Daoy (cell line): ENCODE measurements at regions not wholly inside any gene's neighbourhood (a gene's known extent, or its start where the extent isn't known, plus 50 kb on each side); places are given as distances from the start of the nearest gene placed in this dataset.
"Not testable (repeated sequence)": the region's sequence is repeated elsewhere in the genome, so short reads cannot be mapped to it uniquely, and the experiment has no call there.

Experiments used
- DNase-seq: peaks from one replicate; pipeline ENCODE4 v3.0.0-alpha.2; 2015; ENCODE audit warnings: low read depth

DNA sequence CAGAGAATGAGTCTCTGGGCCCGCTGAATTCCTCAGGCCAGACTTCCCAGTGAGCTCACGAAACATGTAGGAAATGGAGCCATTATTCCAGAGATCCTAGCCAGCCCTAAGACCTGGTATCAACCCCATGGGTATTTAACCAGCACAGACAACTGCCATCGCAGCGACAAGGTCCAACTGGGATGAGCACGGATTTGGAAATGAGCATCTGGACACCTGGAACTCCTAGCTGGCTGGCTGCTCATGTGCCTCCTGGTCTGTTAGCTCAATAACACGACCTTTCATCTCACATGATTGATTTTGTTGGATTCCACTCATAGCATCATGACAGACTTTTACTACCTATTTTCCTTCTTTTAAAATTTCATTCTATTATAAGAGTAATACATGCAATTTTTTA lies 51.0 kb downstream of the POU3F3 start:
- DNase-seq: no peak

DNA sequence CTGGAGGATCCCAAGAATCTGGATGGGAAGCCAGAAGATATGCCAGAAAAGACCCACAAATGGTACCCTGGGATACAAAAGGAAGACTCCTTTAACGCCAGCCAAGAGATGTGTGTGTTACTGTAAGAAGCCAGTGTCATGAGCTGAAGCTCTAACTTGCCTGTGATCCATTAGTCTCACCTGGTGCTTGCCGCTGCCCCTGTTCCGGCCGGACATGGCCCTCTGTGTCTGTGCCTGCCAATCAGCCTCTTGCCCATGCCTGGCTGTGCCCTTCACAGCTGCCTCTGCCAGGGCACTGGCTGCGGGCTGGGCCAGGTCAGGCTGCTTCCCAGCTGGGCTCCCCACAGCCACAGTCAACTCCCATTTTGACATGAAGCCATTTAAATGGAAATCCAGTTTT lies 55.4 kb downstream of the POU3F3 start:
- no peak for DNase-seq

DNA sequence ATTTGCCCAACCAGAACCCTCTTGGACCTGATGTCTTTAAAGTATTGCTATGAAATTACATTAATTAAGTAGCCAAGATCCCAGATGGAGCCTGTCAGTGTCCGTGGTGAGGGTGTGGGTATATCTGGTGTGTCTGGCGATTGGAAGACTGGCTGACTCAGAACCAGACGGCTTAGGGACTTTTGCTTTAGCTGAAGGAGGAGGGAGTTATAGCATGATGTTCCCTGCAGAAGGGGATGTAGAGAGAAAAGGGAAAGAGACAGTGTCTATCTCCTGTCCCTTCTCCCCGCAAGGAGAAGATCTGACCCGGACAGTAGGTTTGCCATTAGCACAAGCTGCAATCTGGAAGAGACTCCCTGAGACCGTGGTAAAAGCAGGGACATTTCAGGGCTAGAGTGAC lies 60.6 kb downstream of the POU3F3 start:
- DNase-seq: no peak

DNA sequence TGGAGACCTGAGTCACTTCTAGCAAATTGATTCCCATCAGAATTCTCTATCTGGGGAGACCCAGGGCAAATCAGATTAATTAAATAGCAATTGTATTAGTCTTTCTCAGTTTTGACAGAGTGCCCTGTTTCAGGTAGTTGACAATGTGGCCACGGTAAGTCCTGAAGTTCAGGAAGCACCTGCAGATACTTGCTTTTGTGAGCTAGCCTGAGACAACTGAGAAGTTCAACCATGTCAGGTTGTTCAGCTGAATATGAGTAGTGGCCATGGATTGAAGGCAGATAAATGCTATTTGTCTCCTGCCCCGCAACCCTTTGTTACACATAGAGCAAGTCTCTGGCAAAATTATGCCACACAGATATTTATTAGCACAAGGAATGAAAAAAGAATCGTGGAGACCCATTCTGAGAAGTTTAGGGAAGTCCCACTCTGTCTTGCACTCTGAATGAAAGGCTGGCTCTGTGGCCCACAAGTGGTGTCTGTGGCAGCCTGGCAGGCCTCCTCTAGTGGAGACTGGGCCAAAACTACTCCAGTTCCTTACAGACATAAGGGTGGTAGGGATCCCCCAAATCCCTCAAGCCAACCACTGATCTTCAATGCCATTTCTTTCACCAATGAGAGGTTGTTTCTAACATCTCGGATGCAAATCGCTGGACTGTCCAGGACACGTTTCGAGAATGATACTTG lies 61.3 kb downstream of the POU3F3 start:
- DNase-seq: no peak

DNA sequence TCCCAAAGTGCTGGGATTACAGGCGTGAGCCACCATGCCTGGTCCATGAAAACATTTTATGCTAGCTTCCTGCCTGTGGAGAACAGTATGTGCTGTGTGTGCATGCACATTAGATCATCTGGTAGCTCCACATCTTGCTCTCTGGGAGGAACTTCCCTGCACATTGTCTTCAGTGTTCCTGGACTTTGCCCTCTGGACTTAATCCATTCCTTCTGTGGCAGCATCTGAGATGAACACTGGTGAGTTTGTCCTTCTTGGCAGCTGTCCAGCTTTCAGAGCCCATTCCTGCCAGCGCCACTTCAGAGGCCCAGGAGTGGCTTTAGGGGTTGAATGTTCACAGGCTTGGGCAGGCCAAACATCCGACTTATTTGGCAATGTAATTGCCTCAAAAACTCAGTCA lies 65.2 kb downstream of the POU3F3 start:
- no peak for DNase-seq

DNA sequence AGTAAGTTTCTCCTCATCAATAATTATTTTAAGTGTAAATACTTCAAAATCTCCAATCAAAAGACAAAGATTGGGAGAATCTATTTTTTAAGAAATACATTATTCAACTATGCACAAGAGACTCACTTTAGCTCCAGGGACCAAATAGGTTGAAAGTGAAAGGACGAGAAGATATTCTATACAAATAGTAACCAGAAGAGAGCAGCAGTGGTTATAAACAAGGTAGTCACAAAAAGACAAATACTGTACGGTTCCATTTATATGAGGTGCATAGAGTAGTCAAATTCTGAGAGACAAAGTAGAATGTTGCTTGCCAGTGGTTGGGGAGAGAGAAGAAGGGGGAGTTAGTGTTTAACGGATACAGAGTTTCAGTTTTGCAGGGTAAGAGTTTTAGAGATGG lies 69.8 kb downstream of the POU3F3 start:
- DNase-seq: no peak

DNA sequence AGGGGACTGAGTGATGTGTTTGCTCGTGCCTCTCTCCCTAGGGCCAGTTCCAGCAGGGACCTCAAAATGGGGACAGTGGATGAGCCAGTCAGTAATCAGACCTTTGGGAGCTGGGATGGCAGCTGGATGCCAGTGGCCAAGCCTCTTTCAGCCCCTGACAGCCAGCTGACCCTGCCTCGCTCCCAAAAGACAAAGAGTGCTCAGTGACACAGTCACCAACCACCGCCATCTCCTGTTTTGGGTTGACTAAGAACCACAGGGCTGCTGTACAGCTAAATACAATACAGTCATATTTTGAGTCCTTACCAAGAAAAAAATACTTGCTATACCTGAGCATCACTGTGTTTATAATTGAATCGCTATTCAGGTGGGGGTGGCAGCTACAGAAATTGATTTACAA lies 75.7 kb downstream of the POU3F3 start:
- DNase-seq: no peak

DNA sequence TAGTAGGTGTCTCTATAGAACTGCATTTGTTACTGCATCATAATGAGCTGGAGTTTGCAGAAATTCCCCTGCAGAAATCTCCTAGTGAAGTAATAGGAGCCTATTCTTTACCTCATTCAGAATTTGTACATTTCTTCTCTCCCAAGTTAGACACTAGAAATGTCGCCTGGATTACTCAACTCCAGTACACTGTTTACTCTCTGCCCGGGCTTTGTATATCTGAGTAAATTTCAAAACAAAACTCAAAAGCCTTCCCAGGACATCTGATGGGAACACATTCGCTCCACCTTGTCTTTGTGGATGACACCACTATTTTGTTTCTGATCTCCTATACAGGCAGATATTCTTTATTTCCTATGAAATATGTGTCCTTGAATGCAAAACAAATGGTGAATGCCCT lies 76.8 kb downstream of the POU3F3 start:
- DNase-seq: no peak

DNA sequence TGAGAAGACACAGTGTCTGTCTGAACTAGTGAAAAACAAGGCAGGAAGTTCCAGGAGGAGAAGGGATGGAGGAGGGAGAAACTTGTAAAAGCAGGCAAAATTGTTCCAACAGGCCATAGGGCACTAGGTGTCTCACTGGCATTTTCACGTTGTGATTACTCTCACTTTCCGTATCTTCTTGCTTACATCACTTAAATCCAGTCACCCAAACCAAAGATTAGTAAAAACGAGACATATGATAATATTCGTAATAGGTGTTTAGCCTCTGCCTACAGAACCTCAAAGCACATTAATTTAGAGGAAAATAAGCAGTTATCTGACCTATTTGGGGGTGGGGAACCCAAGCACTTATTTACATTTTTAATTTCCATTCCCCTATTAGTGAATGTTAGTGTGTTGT lies 78.3 kb downstream of the POU3F3 start:
- no peak for DNase-seq

DNA sequence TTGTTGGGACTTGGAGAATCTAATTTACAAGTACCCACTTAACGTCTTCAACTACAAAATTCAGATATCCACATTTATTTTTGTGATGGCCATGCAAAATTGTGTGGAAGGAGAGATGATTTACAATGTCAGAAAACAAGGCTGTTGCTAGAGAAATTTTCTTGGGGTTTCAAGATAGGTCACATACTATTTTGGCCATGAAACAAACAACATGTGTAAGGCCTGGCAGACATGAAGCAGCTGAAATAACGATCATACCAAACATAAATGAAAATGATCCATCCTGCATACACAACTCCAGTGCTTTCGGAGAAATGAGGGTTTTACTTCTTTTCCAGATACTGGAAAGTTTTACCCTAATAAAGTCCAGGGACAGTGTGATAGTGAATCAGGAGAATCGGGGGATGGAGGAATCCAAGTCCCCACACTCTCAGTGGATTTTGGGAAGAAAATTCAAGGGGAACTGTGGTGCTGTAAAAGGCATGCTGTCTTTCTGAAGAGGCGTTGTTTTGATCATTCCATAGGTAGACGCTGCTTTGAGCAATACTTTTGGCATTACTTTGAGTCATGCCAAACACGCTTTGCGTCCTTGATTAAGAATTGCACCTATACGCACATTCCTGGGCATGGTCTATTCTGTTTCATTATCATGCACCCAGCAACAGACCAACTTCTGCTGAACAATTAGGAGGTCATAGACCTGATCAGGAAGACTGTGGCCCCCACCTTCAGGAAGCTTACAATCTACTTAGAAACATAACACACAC lies 79.4 kb downstream of the POU3F3 start:
- DNase-seq: no peak

DNA sequence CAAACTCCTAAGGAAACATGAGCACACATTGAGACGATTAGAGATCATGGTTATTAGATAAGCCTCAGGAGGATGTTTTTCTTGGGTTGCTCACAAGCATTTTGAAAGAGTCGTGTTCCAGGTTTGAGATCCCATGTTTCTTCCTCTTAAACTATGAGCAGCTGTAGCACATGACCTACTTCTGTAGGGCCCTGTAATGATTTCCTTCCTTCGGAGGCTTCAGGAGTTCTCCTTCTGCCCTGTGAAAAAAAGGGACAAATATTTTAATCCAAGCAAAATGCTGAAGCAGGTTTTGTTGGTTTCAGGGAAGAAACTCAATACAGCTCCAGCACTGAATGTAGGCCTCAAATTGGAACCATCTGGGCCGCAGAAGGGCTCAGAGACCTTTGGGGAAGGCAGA lies 82.6 kb downstream of the POU3F3 start:
- DNase-seq: no peak

DNA sequence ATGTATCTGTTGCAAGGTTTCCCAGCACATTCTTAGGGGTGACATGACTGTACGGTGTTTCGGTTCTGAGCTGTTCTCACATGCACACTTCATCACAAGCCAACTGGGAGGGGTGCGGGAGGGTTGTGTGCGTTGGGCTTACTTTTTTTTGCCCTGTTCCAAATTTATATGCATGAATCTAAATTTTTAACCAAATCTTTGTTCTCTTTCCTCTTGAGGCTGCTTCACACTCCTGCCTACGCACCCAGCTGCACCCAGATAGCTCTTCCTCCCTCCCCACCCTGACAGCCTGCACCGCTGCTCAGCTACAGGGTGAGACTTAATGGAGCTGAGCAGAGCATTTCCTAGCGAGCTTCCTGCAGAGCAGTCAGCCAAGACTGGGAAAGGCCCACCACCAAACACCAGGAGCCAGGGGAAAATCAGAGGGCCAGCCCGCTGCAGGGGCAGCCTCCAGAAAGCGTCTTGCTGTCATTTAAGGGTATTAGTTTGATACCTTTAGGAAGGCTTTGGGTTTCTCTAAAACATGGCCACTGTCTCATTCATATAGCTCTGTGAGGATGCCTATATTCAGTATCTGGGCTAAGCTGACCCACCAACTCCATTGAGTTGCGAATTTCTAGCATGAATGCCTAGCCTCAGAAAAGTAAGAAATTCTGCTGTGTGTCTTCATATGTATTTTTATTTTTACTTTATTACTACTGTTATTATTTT lies 84.5 kb downstream of the POU3F3 start:
- DNase-seq: no peak

DNA sequence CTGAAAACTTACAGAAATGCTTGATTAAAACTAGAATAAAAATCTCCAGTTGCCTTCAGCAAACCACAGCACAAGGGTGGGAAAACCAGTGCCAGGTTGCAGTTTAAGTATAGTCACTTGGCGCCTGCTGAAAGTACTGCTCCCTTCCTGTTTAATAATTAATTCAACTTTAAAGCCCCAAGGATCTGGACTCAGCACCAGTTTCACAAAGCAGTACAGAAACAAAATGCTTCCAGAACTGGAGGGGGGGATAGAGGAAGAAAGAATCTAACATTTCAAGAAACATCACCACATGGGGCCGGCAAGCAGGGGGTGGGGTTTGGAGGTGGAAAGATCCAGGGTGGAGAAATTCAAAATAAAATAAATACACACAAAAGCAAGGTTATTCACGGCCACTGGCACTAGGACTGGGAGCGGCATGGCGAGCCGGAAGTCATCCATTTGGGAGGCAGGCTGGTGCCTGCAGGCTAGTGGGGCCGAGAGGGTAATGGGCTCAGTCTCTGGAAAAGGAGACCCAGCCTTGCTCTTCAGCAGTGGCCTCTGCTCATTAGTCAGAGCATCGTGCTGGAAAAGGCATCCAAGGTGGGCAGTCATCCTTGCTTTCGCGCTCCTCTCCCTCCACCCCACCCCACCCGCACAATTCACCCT lies 85.8 kb downstream of the POU3F3 start:
- peak; percentile 21 for DNase-seq

DNA sequence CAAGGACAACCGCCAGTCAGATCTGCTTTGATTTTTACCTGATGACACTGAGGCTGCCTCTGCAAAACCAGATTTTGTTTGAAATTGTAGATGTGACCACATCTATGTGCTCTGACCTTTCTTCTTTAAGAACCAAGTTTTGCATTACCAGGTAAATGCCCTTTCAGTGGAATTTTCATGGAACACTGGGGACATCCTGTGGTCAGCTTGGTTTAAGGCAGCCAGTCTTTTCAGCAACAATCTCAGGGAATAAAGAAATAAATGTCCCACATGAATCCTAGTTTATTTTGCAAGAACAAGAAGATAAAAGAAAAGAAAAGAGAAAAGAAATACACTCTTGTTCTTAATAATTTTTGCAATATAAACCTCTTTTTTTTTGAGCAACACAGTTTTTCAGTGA lies 90.6 kb downstream of the POU3F3 start:
- peak; percentile 47 for DNase-seq

DNA sequence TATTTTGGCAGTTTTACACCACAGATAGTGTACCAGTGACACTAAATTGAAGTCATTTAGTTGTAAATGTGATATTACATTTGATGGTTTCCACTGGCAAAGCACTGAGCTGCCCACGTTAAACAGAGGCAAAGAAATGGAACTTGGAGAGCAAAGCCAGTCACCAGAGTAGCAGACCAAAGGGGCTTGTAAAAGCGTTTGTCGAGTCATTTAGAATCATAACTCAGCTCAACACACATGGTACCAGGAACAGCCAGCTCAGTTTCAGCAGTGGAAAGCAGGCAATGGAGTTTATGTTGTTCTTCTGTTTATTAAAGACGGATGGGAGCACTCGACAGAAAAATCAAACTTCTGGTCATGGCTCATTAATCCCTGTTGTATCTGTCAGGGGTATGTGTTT lies 91.2 kb downstream of the POU3F3 start:
- DNase-seq: no peak

DNA sequence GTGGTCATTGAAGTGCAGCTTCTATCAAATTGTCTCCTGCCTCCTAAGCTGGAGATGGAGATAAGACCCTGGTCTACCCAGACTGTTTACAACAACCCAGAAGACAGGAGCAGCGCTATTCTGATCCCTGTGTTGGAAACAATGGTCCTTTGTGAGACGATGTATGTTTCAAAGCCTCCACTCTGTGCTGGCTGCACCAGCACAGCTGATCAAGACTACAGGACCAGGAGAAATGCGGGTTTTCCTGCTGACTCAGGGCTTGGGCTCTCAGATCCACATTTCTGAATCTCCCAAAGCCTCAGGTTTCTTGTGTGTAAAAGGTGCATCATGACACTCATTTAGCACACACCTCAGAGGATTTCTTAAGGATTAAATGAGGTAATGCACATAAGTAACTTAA lies 92.0 kb downstream of the POU3F3 start:
- DNase-seq: no peak

DNA sequence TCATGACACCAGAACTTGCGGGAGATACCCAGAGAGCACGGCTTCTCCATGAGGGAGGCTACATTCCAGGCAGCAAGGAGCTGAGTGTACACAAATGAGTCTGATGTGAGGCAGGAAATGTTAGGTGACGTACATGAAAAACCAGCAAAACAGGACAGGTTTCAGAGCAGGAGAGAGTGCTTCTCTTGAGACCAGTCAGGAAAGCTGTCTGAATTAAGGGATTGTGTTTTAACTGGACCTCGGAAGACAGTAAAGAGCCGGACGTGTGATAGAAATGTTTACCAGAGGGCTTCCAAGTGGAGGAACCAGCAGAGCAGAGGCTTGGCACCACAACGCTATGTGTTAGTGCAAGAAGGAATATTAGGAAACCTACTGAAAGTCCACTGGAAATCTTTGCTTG lies 90.4 kb upstream of the MRPS9 start:
- not testable (repeated sequence) for DNase-seq

DNA sequence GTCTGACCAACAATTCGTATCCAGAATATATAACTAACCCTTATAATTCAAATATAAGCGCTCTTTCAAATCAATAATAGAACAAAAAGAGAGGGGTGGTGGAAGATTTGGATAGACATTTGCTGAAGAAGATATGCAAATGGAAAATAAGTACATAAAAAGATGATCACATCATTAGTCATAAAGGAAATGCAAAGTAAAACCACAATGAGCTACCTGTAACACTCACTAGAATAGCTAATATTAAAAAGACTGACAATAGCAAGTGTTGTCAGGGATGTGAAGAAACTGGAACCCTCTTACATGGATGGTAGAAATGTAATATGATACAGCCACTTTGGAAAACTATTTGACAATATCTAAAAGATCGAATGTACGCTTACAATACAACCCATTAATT lies 84.9 kb upstream of the MRPS9 start:
- DNase-seq: no peak

DNA sequence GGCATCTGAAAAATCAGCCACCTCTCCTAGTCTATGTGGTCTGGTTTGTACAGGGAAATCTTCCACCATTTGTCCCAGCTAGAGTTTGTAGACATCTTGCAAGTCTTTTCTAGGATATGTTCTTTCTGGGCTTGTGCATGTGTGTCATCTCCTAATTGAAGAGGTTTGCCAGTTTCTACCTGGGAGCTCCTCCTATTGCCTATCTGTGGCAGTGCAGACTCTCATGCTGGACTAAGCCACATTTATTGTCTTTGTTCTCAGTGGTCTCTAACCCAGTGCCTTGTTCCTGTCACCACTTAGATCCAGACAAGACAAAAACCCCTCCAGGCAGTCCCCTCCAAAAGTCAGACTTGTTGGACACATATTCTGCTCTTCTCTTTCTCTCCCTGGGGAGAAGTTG lies 72.0 kb upstream of the MRPS9 start:
- no peak for DNase-seq

DNA sequence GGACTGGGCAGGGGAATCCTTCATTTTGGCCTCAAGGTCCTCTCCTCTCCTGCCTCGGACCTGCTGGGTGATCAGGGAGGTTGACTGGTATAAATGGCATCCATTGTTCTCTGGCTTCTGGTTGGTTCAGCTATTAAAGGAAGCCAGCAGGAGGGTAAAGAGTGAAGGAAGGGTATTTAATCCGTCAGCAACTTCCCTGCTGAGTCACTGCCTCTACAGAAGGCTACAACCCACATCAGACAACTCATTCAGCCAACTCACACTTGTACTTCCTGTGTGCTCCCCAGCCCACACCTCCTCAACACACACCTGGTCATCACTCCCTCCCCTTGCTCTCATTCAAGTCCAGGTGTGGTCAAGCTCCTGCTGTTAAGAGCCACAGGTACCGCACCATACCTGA lies 68.3 kb upstream of the MRPS9 start:
- peak; percentile 74 for DNase-seq

DNA sequence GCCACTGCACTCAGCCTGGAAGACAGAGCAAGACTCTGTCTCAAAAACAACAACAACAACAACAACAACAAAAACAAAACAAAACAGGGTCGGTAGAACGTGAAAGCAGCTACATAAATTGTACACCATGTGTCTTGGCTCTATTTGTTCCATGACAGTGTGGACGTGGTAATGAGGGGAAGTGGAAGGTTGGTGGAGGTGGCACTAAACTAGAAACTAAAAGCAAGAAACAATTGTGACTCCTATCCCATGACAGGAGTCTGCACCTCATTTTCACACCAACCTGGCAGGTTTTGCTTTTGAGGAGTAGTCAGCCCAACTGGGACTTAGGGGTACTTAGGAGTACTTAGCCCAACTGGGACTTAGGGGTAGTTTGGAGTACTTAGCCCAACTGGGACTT lies 62.5 kb upstream of the MRPS9 start:
- DNase-seq: no peak

DNA sequence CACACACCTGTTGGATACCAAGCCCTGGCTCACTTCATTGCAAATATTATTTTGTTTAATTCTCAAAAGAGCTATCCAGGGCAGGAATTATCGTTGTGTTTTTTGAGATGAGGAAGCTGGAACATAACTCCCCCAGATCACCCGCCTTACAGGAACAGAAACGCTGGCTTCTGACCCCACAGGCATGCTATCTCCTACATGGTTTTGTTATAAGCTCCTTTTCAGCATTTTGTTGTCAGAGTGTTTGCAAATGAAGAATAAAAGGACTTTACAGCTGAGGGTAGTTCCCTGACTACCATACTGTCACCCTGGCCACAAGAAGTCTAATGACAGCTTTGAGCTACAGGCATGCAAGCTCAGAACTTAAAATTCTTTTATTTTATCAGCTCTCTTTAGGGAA lies 62.0 kb upstream of the MRPS9 start:
- DNase-seq: no peak
